MM.1S (cell line): ENCODE measurements at regions not wholly inside any gene's neighbourhood (a gene's known extent, or its start where the extent isn't known, plus 50 kb on each side); places are given as distances from the start of the nearest gene placed in this dataset.

Source experiments
- DNase-seq: peaks from one replicate; pipeline ENCODE4 v3.0.0-alpha.2; 2015
- H2AFZ ChIP-seq: fragments of 300-600 bp; sonication (generic); 2 replicates; pipeline ENCODE4 v1.6.0; 2016; ENCODE audit warnings: antibody characterized with exemption, low read length
- H3F3A ChIP-seq: fragments of 300-600 bp; sonication (generic); 2 replicates; pipeline ENCODE4 v1.6.1; 2016; ENCODE audit warnings: mild to moderate bottlenecking, antibody characterized with exemption, low read length, moderate library complexity, mixed read lengths; ENCODE audit not compliant: insufficient read depth
- H3K27ac ChIP-seq: fragments of 300-600 bp; sonication (generic); 2 replicates; pipeline ENCODE4 v1.5.1; 2016; ENCODE audit warnings: mild to moderate bottlenecking, low read length
- H3K27me3 ChIP-seq: fragments of 300-600 bp; sonication (generic); replicated peaks from 2 replicates; pipeline ENCODE4 v1.6.0; 2016; ENCODE audit warnings: low read length; ENCODE audit not compliant: insufficient read depth
- H3K36me3 ChIP-seq: fragments of 300-600 bp; sonication (generic); replicated peaks from 2 replicates; pipeline ENCODE4 v1.6.1; 2016; ENCODE audit warnings: mild to moderate bottlenecking, low read length, mixed read lengths; ENCODE audit not compliant: insufficient read depth
- H3K4me1 ChIP-seq: fragments of 300-600 bp; sonication (generic); 2 replicates; pipeline ENCODE4 v1.6.1; 2016; ENCODE audit warnings: low read length, mixed read lengths
- H3K4me2 ChIP-seq: fragments of 300-600 bp; sonication (generic); 2 replicates; pipeline ENCODE4 v1.6.0; 2016; ENCODE audit warnings: low read depth, low read length
- H3K4me3 ChIP-seq: fragments of 300-600 bp; sonication (generic); 2 replicates; pipeline ENCODE4 v1.5.1; 2016; ENCODE audit warnings: low read length, mixed read lengths
- H3K79me2 ChIP-seq: fragments of 300-600 bp; sonication (generic); 2 replicates; pipeline ENCODE4 v1.6.1; 2016; ENCODE audit warnings: mixed run types, low read length, mixed read lengths
- H3K9ac ChIP-seq: fragments of 300-600 bp; sonication (generic); 2 replicates; pipeline ENCODE4 v1.6.1; 2016; ENCODE audit warnings: low read length, mixed read lengths
- H3K9me2 ChIP-seq: fragments of 300-600 bp; sonication (generic); replicated peaks from 2 replicates; pipeline ENCODE4 v1.6.1; 2016; ENCODE audit warnings: mild to moderate bottlenecking, low read length, mixed read lengths; ENCODE audit not compliant: insufficient read depth
- H3K9me3 ChIP-seq: fragments of 300-600 bp; sonication (generic); replicated peaks from 2 replicates; pipeline ENCODE4 v1.6.1; 2016; ENCODE audit warnings: mild to moderate bottlenecking, low read length, mixed read lengths; ENCODE audit not compliant: insufficient read depth
- H4K20me1 ChIP-seq: fragments of 300-600 bp; sonication (generic); 2 replicates; pipeline ENCODE4 v1.6.1; 2016; ENCODE audit warnings: mild to moderate bottlenecking, low read length, moderate library complexity, mixed read lengths; ENCODE audit not compliant: insufficient read depth
- CTCF ChIP-seq: fragments of 300-600 bp; sonication (generic); IDR thresholded peaks from 2 replicates; pipeline ENCODE4 v1.5.1; 2016; ENCODE audit warnings: antibody characterized with exemption, low read length, mixed read lengths
- EZH2 ChIP-seq: fragments of 300-600 bp; sonication (generic); optimal IDR thresholded peaks from 2 replicates; pipeline ENCODE3; 2017; ENCODE audit warnings: low read depth, mild to moderate bottlenecking, antibody characterized with exemption, low read length, mixed read lengths
- EZH2phosphoT487 ChIP-seq: fragments of 300-600 bp; sonication (generic); IDR thresholded peaks from 2 replicates; pipeline ENCODE4 v1.6.1; 2018; ENCODE audit warnings: antibody characterized with exemption, low read length

GRCh38 chr17:79201536-79202227, 127.1 kb downstream of the ENGASE start:
- DNase-seq: no peak

GRCh38 chr17:79201119-79201518, 126.5 kb downstream of the ENGASE start:
- H3K27ac ChIP-seq: no peak overlapping the region
- peaks cover 92% of the 10 kb centered on the region for H3K27me3 ChIP-seq

More at GRCh38 chr17:79201536-79202227, 127.1 kb downstream of the ENGASE start:
- Histone ChIP-seq H3K4me3 (no peak overlapping the region), H3F3A (no peaks in the 10 kb centered on the region), H3K9ac (no peak overlapping the region), H3K4me1 (no peaks in the 10 kb centered on the region), H3K27me3 (peaks cover 92% of the 10 kb centered on the region), H3K9me3 (no peaks in the 10 kb centered on the region), H3K9me2 (no peaks in the 10 kb centered on the region), H3K79me2 (no peaks in the 10 kb centered on the region), H3K36me3 (no peaks in the 10 kb centered on the region), H4K20me1 (no peaks in the 10 kb centered on the region), H3K27ac (no peak overlapping the region), H3K4me2 (no peak overlapping the region), H2AFZ (no peak overlapping the region)
- TF ChIP-seq EZH2phosphoT487: no peak
- TF ChIP-seq CTCF: no peak
- TF ChIP-seq EZH2: no peak

GRCh38 chr17:79196913-79197312, 122.3 kb downstream of the ENGASE start:
- Histone ChIP-seq H4K20me1 (no peaks in the 10 kb centered on the region), H3K9ac (no peak overlapping the region), H3K27ac (no peak overlapping the region), H3K9me2 (no peaks in the 10 kb centered on the region), H3K79me2 (no peaks in the 10 kb centered on the region), H2AFZ (no peak overlapping the region), H3K4me3 (no peak overlapping the region), H3K4me1 (no peaks in the 10 kb centered on the region), H3F3A (no peaks in the 10 kb centered on the region), H3K27me3 (peaks cover 96% of the 10 kb centered on the region), H3K4me2 (no peak overlapping the region), H3K36me3 (no peaks in the 10 kb centered on the region), H3K9me3 (no peaks in the 10 kb centered on the region)
- no peak for TF ChIP-seq EZH2
- TF ChIP-seq CTCF: no peak
- no peak for TF ChIP-seq EZH2phosphoT487
- no peak for DNase-seq

More at GRCh38 chr17:79201119-79201518, 126.5 kb downstream of the ENGASE start:
- no peaks in the 10 kb centered on the region for H3K4me1 ChIP-seq
- H3K4me2 ChIP-seq: no peak overlapping the region
- no peak for DNase-seq
- no peaks in the 10 kb centered on the region for H3K9me2 ChIP-seq
- no peak overlapping the region for H3K4me3 ChIP-seq
- no peaks in the 10 kb centered on the region for H3K79me2 ChIP-seq
- H4K20me1 ChIP-seq: no peaks in the 10 kb centered on the region
- TF ChIP-seq EZH2 (no peak), CTCF (no peak), EZH2phosphoT487 (no peak)
- H3F3A ChIP-seq: no peaks in the 10 kb centered on the region
- no peaks in the 10 kb centered on the region for H3K9me3 ChIP-seq
- no peak overlapping the region for H3K9ac ChIP-seq
- no peak overlapping the region for H2AFZ ChIP-seq
- H3K36me3 ChIP-seq: no peaks in the 10 kb centered on the region
